Adrenal gland (tissue), 5 donors: ENCODE measurements at regions not wholly inside any gene's neighbourhood (a gene's known extent, or its start where the extent isn't known, plus 50 kb on each side); places are given as distances from the start of the nearest gene placed in this dataset.

Source experiments
- POLR2A ChIP-seq, 2 donors: fragments of 450-650 bp; IDR thresholded peaks; one replicate each; pipeline ENCODE4 v1.6.1; 2017; ENCODE audit warnings: antibody characterized with exemption in 2 of 2, mild to moderate bottlenecking in 2 of 2, moderate library complexity in 1 of 2
- TF ChIP-seq, protein P1 (sequence below), 6 experiments: fragments of 450-650 bp in 4 of 6; fragments of 200-600 bp in 2 of 6; sonication (generic) in 1 of 6; IDR thresholded peaks; 1 replicate in 5 of 6; 2 replicates in 1 of 6; pipeline versions ENCODE4 v1.5.1 to v1.8.0; 2016 to 2021; ENCODE audit warnings: antibody characterized with exemption in 6 of 6, mild to moderate bottlenecking in 2 of 6, moderate library complexity in 1 of 6
- donor health status: DM: no; HTN: no; CAD: no.

DNA sequence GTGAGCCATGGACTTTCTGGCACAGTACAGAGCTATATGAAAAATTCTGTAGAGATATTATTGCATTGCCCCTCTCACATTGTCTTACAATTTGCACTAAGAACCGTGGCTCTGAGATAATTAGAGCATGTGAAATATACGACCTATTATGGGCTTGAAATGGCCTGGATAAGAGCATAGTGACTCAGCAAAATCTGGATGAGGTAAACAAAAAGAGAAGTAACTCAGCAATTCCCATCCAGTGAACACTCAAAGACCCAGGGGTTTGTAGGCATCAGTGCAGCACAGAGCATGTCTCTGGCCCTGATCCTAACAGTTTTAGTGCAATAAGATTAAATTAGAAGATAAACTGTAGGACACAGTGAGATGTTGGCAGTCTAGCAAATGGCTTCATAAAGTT, 317.2 kb upstream of the MYOCD start:
- TF ChIP-seq, protein P1, sequence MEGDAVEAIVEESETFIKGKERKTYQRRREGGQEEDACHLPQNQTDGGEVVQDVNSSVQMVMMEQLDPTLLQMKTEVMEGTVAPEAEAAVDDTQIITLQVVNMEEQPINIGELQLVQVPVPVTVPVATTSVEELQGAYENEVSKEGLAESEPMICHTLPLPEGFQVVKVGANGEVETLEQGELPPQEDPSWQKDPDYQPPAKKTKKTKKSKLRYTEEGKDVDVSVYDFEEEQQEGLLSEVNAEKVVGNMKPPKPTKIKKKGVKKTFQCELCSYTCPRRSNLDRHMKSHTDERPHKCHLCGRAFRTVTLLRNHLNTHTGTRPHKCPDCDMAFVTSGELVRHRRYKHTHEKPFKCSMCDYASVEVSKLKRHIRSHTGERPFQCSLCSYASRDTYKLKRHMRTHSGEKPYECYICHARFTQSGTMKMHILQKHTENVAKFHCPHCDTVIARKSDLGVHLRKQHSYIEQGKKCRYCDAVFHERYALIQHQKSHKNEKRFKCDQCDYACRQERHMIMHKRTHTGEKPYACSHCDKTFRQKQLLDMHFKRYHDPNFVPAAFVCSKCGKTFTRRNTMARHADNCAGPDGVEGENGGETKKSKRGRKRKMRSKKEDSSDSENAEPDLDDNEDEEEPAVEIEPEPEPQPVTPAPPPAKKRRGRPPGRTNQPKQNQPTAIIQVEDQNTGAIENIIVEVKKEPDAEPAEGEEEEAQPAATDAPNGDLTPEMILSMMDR (IDR thresholded peaks at IDR 0.05): no peak
- no peak for TF ChIP-seq POLR2A (IDR thresholded peaks at IDR 0.05)
